Fibroblast of gingiva (primary cell): ENCODE measurements at regions not wholly inside any gene's neighbourhood (a gene's known extent, or its start where the extent isn't known, plus 50 kb on each side); places are given as distances from the start of the nearest gene placed in this dataset.

Source experiments
- DNase-seq: peaks from one replicate; pipeline ENCODE4 v3.0.0-alpha.2; 2011; ENCODE audit warnings: low read depth

DNA sequence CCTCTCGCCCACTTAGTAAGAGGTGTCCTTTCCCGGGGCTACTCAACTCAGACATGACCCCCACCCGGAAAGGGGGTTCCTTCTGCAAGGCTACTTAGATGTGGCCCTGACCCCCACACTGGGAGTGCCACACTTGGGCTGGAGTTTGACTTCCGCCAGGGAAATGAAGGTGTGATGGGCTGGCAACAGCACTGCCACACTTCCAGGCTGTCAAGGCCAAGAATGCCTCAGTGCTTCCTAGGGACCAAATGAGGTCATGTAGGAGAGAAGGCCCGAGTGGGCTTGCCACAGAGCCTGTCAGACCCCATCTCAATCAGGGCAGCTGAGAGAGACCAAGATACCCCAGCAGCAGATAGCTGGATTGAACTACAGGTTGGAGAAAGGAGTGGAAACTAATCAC, 55.5 kb downstream of the DRD1 start:
- DNase-seq = no peak

GRCh38 chr5:175387144-175387543, 56.8 kb downstream of the DRD1 start:
- no peak for DNase-seq

- DNase-seq = no peak
These were observed 57.5 kb downstream of the DRD1 start for GRCh38 chr5:175386526-175386925.

DNA sequence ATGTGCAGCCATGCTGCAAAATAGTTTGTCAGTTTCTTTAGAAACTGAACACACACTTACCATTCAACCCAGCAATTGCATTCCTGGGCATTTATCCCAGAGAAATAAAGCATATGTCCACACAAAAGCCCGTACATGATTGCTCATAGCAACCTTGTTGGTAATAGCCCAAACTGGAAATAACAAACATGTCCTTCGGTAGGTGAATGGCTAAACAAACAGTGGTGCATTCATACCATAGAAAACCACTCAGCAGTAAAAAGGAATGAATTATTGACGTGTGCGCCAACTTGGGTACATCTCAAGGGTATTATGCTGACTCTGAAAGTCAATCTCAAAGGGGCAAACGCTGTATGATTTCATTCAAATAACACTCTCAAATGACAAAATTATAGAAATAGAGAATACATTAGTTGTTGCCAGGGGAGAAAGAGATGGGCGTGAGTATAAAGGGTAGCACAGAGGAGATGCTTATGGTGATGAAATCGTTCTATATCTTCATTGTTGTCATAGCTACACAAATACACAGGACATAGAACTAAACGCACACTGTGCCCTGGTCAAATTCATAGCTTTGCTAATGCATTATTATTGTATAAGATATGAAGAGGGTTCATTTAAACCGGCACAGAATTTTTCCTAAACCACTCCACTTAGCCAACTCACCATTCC, 58.2 kb downstream of the DRD1 start:
- DNase-seq = no peak

DNA sequence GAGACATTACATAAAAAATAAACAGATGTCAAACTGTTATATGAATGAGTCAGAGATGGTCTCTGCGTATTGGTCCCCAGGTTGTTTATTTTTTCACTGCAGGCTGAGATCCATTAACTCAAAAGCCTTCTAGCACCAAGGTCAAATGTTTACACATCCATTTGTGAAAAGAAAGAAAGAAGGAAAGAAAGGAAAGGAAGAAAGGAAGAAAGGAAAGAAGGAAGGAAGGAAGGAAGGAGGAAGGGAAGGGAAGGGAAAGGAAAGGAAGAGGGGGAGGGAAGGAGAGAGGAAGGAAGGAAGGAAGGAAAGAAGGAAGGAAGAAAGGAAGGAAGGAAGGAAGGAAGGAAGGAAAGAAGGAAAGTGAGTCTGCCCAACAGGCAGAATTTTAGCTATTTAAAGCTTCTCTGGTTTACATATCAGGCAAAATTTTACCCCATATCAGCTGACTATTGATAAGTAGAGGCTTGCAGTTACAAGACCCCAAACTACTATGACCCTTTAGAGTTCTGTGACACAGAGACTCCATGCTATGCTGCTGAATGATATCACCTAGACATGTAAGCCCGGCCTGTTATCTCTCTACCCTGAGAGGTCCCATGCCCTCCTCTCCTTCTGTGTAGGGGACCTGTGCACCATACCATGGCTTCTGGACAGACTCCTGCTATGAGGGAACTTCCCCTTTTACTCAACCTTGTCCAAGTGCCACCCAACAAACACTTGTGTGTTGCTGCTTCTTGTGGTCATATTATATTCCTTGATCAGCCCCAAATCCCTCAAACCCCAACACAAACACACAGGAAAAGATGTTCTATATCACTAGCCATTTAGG, 59.0 kb downstream of the DRD1 start:
- no peak for DNase-seq

GRCh38 chr5:175383350-175383749, 60.6 kb downstream of the DRD1 start:
- no peak for DNase-seq

- no peak for DNase-seq
These were observed 61.8 kb downstream of the DRD1 start for GRCh38 chr5:175382171-175382570.

GRCh38 chr5:175381130-175381529, 62.9 kb downstream of the DRD1 start:
- no peak for DNase-seq

DNA sequence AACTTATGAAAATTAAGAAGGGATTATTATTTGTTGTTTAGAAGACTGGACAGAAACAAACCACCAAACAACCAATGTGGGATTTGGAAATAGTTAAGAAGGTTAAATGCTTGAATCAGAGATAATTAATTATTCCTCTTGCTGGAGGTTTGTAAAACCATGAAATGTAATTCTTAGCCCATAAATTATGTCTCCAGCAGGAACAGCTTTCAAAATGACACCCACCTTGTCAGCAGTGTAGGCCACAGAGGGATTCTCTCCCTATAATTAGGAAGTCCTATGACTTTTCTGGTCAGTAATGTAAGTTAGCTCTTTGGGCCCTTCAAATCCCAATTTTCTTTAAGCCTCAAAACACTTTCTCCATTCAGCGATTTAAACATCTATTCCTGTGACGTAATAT, 63.3 kb downstream of the DRD1 start:
- no peak for DNase-seq

- no peak for DNase-seq
These were observed 64.1 kb downstream of the DRD1 start for GRCh38 chr5:175379867-175380266.

- DNase-seq = no peak
These were observed 65.4 kb downstream of the DRD1 start for GRCh38 chr5:175378444-175379028.

DNA sequence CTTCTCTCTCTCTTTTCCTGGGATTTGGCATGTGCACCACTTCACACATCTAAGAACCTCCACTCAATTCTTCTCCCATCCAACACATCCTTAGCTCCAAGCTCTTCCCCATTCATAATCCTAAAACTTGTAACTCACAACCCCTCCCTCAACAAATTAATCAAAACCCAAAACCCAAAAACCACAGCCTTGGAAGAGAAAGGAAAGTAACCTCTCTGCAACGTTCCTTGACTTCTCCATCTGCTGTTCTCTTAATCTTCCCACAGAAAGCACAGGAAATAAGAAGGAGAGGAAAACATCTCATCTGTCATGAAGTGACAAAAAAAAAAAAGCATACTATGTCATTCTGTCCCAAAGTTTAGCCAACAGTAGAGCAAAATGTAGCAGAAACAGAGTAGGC, 66.2 kb downstream of the DRD1 start:
- no peak for DNase-seq

- no peak for DNase-seq
These were observed 69.7 kb downstream of the DRD1 start for GRCh38 chr5:175374166-175374875.

DNA sequence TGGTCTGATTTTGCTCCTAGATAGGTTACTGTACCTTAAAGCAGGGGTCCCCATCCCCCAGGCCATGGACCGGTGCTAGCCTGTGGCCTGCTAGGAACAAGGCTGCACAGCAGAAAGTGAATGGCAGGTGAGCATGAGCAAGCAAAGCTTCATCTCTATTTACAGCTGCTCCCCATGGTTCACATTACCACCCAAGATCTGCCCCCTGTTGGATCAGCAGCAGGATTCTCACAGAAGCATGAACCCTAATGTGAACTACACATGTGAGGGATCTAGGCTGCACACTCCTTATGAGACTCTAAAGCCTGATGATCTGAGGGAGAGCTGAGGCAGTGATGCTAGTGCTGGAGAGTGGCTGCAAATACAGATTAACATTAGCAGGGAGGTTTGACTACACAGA, 78.1 kb downstream of the DRD1 start:
- no peak for DNase-seq

DNA sequence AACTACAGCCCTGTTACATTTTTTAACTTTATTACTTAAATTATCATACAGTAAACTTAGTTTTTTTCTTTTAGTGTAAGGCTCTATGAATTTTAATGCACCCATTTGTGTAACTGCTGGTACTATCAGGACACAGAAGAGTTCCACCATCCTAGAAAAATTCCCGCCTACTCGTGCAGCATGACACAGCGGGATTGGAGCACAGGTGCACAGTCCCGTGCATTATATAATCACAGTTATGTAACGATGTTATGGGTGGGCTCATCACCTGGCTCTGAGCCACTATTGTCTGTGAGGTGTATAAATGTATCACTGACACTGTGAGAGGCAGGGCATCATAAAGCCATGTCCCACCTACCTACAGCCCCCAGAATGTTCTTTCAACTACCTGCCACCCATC, 80.7 kb downstream of the DRD1 start:
- no peak for DNase-seq

DNA sequence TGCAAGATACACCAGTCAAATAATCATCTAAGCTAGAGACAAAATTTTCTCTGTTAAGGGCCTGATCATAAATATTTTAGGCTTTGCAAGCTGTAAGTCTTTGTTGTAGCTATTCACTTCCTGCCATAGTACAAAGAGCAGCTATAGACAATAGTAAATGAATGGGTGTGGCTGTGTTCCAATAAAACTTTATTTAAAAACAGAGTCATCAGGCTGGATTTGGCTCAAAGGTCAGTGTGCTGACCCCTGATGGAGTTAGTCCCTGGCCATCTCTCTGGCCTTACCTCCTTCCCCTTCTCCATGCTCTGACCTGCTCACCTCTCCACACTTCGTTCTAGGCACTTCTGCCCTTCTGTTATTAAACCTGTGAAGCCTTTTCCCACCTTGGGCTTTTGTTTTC, 86.0 kb downstream of the DRD1 start:
- no peak for DNase-seq

DNA sequence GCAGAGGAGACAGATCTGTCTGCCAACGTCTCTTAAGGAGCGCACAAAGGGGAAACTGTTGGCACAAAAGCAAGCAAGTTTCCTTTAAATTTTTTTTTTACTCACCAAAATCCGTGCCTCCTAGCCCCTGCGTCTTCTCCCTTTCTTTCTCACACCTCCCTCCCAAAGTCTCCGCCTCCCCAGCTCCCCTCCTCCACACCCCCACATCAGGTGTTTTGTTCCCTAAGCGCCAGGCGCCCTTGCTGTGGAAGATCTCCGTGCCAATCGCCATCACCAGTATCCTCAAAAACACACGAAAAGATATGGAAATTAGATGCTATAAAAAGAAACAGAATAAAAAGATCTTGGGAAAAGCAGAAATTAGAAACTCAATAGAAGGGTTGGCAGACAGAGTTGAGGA, 87.6 kb downstream of the DRD1 start:
- DNase-seq = no peak

- no peak for DNase-seq
These were observed 89.0 kb downstream of the DRD1 start for GRCh38 chr5:175354964-175355363.

GRCh38 chr5:175353926-175354325, 90.1 kb downstream of the DRD1 start:
- no peak for DNase-seq

GRCh38 chr5:175351897-175352590, 91.9 kb downstream of the DRD1 start:
- DNase-seq = no peak

GRCh38 chr5:175351126-175351525, 92.9 kb downstream of the DRD1 start:
- DNase-seq = no peak

- DNase-seq = no peak
These were observed 96.1 kb downstream of the DRD1 start for GRCh38 chr5:175347931-175348330.
